SK-N-SH (cell line): ENCODE measurements at regions not wholly inside any gene's neighbourhood (a gene's known extent, or its start where the extent isn't known, plus 50 kb on each side); places are given as distances from the start of the nearest gene placed in this dataset.

Experiments
- CTCF ChIA-PET: fragments of 300-600, 350-600 bp; formaldehyde crosslinking; extraction: SDS; loops from one replicate; lab custom pipeline; 2021; lab: Yijun Ruan, JAX
- POLR2A ChIA-PET: fragments of 350-600 bp; sonication (Branson Sonifier 250); formaldehyde crosslinking; extraction: SDS; loops from one replicate; lab custom pipeline; 2020; ENCODE audit warnings: antibody characterized with exemption, inconsistent platforms; lab: Yijun Ruan, JAX
- DNase-seq: peaks from one replicate; pipeline ENCODE4 v3.0.0; 2012
- H2AFZ ChIP-seq: fragments of 200-600 bp; sonication (generic); 2 replicates; pipeline ENCODE4 v1.8.1; 2016; ENCODE audit warnings: antibody characterized with exemption, mild to moderate bottlenecking, low read depth
- H3F3A ChIP-seq: fragments of 200-600 bp; sonication (generic); replicated peaks from 2 replicates; pipeline ENCODE3; 2016; ENCODE audit warnings: antibody characterized with exemption, mild to moderate bottlenecking; ENCODE audit not compliant: insufficient read depth
- H3K27ac ChIP-seq, 2 experiments: fragments of 200-500 bp in 1 of 2; fragments of 200-600 bp in 1 of 2; sonication (Bioruptor generic) in 1 of 2; sonication (generic), shearing (Covaris generic) in 1 of 2; 2 replicates each; pipeline versions ENCODE4 v1.5.1 to v1.6.1; 2014 to 2016; ENCODE audit warnings: low read depth in 2 of 2, inconsistent platforms in 1 of 2, low read length in 1 of 2, mild to moderate bottlenecking in 1 of 2, mixed read lengths in 1 of 2
- H3K27me3 ChIP-seq: fragments of 200-600 bp; sonication (generic), shearing (Covaris generic); 2 replicates; pipeline ENCODE4 v1.6.1; 2016; ENCODE audit warnings: mixed run types; ENCODE audit not compliant: insufficient read depth
- H3K36me3 ChIP-seq, 2 experiments: fragments of 200-500 bp in 1 of 2; fragments of 200-600 bp in 1 of 2; sonication (Bioruptor generic) in 1 of 2; sonication (generic) in 1 of 2; replicated peaks in 1 of 2; 2 replicates each; pipeline versions ENCODE3 to v1.5.1; 2014 to 2016; ENCODE audit warnings: low read length in 1 of 2, mild to moderate bottlenecking in 1 of 2; ENCODE audit not compliant: insufficient read depth in 2 of 2, control insufficient read depth in 1 of 2
- H3K4me1 ChIP-seq, 2 experiments: fragments of 200-500 bp in 1 of 2; fragments of 200-600 bp in 1 of 2; sonication (Bioruptor generic) in 1 of 2; sonication (generic), shearing (Covaris generic) in 1 of 2; 2 replicates each; pipeline versions ENCODE4 v1.5.1 to v1.6.1; 2014 to 2016; ENCODE audit warnings: low read depth in 1 of 2, low read length in 1 of 2, mixed run types in 1 of 2; ENCODE audit not compliant: insufficient read depth in 2 of 2, control insufficient read depth in 1 of 2
- H3K4me2 ChIP-seq: fragments of 200-600 bp; sonication (generic), shearing (Covaris generic); 2 replicates; pipeline ENCODE4 v1.6.1; 2017; ENCODE audit warnings: mixed run types
- H3K4me3 ChIP-seq, 2 experiments: fragments of 200-500 bp in 1 of 2; fragments of 200-600 bp in 1 of 2; sonication (Bioruptor generic) in 1 of 2; sonication (generic), shearing (Covaris generic) in 1 of 2; 2 replicates each; pipeline versions ENCODE4 v1.5.1 to v1.8.1; 2014 to 2016; ENCODE audit warnings: low read depth in 2 of 2, inconsistent platforms in 1 of 2, low read length in 1 of 2, mild to moderate bottlenecking in 1 of 2, mixed read lengths in 1 of 2, moderate library complexity in 1 of 2
- H3K79me2 ChIP-seq: fragments of 200-600 bp; sonication (generic); 2 replicates; pipeline ENCODE4 v1.8.1; 2017; ENCODE audit warnings: mild to moderate bottlenecking; ENCODE audit not compliant: insufficient read depth
- H3K9ac ChIP-seq: fragments of 200-600 bp; sonication (generic); 2 replicates; pipeline ENCODE4 v1.6.1; 2017; ENCODE audit warnings: mixed run types
- H3K9me2 ChIP-seq: fragments of 200-600 bp; sonication (generic); 2 replicates; pipeline ENCODE4 v1.6.1; 2017; ENCODE audit warnings: mixed run types
- H3K9me3 ChIP-seq: fragments of 200-600 bp; sonication (generic); 2 replicates; pipeline ENCODE4 v1.6.1; 2017; ENCODE audit warnings: mixed run types, mild to moderate bottlenecking, moderate library complexity
- H4K20me1 ChIP-seq: fragments of 200-600 bp; sonication (generic); 2 replicates; pipeline ENCODE4 v1.6.1; 2017; ENCODE audit warnings: mild to moderate bottlenecking, mixed run types; ENCODE audit not compliant: insufficient read depth
- CTCF ChIP-seq: fragments of 200-600 bp; sonication (generic); IDR thresholded peaks from 2 replicates; pipeline ENCODE4 v1.6.1; 2017; ENCODE audit warnings: antibody characterized with exemption, mild to moderate bottlenecking, moderate library complexity
- EZH2phosphoT487 ChIP-seq: fragments of 200-600 bp; sonication (generic); IDR thresholded peaks from 2 replicates; pipeline ENCODE4 v1.6.1; 2017; ENCODE audit warnings: low read depth, mixed run types, mild to moderate bottlenecking, antibody characterized with exemption, moderate library complexity, borderline replicate concordance
- FOSL2 ChIP-seq: IDR thresholded peaks from 2 replicates; pipeline ENCODE4 v1.4.0; 2012; ENCODE audit warnings: low read depth, mild to moderate bottlenecking, moderate library complexity, borderline replicate concordance
- FOXM1 ChIP-seq: IDR thresholded peaks from 2 replicates; pipeline ENCODE4 v1.4.0; 2012; ENCODE audit warnings: low read depth, mild to moderate bottlenecking
- IRF3 ChIP-seq: fragments of 150-350 bp; IDR thresholded peaks from 2 replicates; pipeline ENCODE4 v1.6.1; 2016; ENCODE audit warnings: mild to moderate bottlenecking, low read depth, low read length
- JUND ChIP-seq: IDR thresholded peaks from 2 replicates; pipeline ENCODE4 v1.4.0; 2012
- MEF2A ChIP-seq: IDR thresholded peaks from 2 replicates; pipeline ENCODE4 v1.4.0; 2012; ENCODE audit warnings: low read depth, borderline replicate concordance
- MXI1 ChIP-seq: IDR thresholded peaks from 2 replicates; pipeline ENCODE4 v1.6.1; 2012; ENCODE audit warnings: mild to moderate bottlenecking, low read depth, low read length, improper control_type of control experiment
- NFIC ChIP-seq: IDR thresholded peaks from 2 replicates; pipeline ENCODE4 v1.4.0; 2012; ENCODE audit warnings: borderline replicate concordance
- NRF1 ChIP-seq: IDR thresholded peaks from 2 replicates; pipeline ENCODE4 v1.6.1; 2012; ENCODE audit warnings: low read depth, mild to moderate bottlenecking, low read length
- POLR2AphosphoS5 ChIP-seq: IDR thresholded peaks from 2 replicates; pipeline ENCODE4 v1.6.1; 2012; ENCODE audit warnings: low read depth, low read length
- RAD21 ChIP-seq: IDR thresholded peaks from 2 replicates; pipeline ENCODE4 v1.6.1; 2012; ENCODE audit warnings: mild to moderate bottlenecking, low read length
- RCOR1 ChIP-seq: fragments of 150-350 bp; IDR thresholded peaks from 2 replicates; pipeline ENCODE4 v1.6.1; 2017; ENCODE audit warnings: antibody characterized with exemption, low read length
- REST ChIP-seq: IDR thresholded peaks from 2 replicates; pipeline ENCODE4 v1.6.1; 2012; ENCODE audit warnings: mild to moderate bottlenecking, low read depth, low read length, moderate library complexity
- TAF1 ChIP-seq: IDR thresholded peaks from 2 replicates; pipeline ENCODE4 v1.6.1; 2012; ENCODE audit warnings: low read depth, mild to moderate bottlenecking, low read length, moderate library complexity, borderline replicate concordance
- TCF12 ChIP-seq: IDR thresholded peaks from 2 replicates; pipeline ENCODE4 v1.4.0; 2012
- TEAD4 ChIP-seq: IDR thresholded peaks from 2 replicates; pipeline ENCODE4 v1.4.0; 2012; ENCODE audit warnings: mild to moderate bottlenecking, borderline replicate concordance; ENCODE audit not compliant: insufficient read depth
- USF1 ChIP-seq: IDR thresholded peaks from 2 replicates; pipeline ENCODE4 v1.4.0; 2012; ENCODE audit warnings: low read depth, borderline replicate concordance
- WGBS: methylation state at CpG from one replicate; pipeline ENCODE4 v1.1.6; 2017; ENCODE audit warnings: low lambda C conversion rate; 5-methylcytosine and 5-hydroxymethylcytosine counted together
- TF ChIP-seq, protein P1 (sequence below): IDR thresholded peaks from 2 replicates; pipeline ENCODE4 v1.4.0; 2012; ENCODE audit warnings: low read depth

- Histone ChIP-seq H3K27me3 (no peaks in the 10 kb centered on the region), H3K27ac (no peak overlapping the region), H3K9ac (no peak overlapping the region), H3K79me2 (no peaks in the 10 kb centered on the region), H3F3A (peaks cover 7% of the 10 kb centered on the region), H4K20me1 (no peaks in the 10 kb centered on the region), H3K4me3 (no peak overlapping the region), H3K9me2 (no peaks in the 10 kb centered on the region), H3K36me3 (no peaks in the 10 kb centered on the region), H3K4me2 (no peak overlapping the region), H3K9me3 (no peaks in the 10 kb centered on the region), H3K4me1 (peaks cover 0 to 28% of the 10 kb centered on the region in 2 experiments; a peak in 2 of 4 replicates), H2AFZ (no peak overlapping the region; the same call in 1 of the 2 replicates)
- ChIA-PET CTCF (no interaction called here), POLR2A (no interaction called here)
- 73% methylated on average over 5 of the region's 5 CpGs for WGBS
- TF ChIP-seq, protein P1, sequence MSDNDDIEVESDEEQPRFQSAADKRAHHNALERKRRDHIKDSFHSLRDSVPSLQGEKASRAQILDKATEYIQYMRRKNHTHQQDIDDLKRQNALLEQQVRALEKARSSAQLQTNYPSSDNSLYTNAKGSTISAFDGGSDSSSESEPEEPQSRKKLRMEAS: no peak
- TF ChIP-seq MEF2A (no peak), TCF12 (peak; percentile 52)
- no peak for DNase-seq
Measured at GRCh38 chr4:17033768-17034181, 135.3 kb upstream of the LDB2 start.

GRCh38 chr4:17033025-17033767 is 134.8 kb upstream of the LDB2 start:
- WGBS: 94% methylated on average over 3 of the region's 3 CpGs

More at GRCh38 chr4:17033025-17033767, 134.8 kb upstream of the LDB2 start:
- H3K9ac ChIP-seq: no peak overlapping the region
- H3K9me3 ChIP-seq: no peaks in the 10 kb centered on the region
- no peaks in the 10 kb centered on the region for H4K20me1 ChIP-seq
- no peaks in the 10 kb centered on the region for H3K36me3 ChIP-seq
- no peak for TF ChIP-seq NRF1
- TF ChIP-seq, protein P1: no peak
- TF ChIP-seq FOXM1: no peak
- no peak for TF ChIP-seq CTCF
- TF ChIP-seq RAD21: no peak
- no peak for TF ChIP-seq MEF2A
- no peak for TF ChIP-seq TAF1
- no peak for TF ChIP-seq POLR2AphosphoS5
- TF ChIP-seq TEAD4: no peak
- no peak for TF ChIP-seq REST
- no peak for TF ChIP-seq RCOR1
- no peak for TF ChIP-seq EZH2phosphoT487
- TF ChIP-seq IRF3: no peak
- no peak for TF ChIP-seq USF1
- TF ChIP-seq MXI1: no peak
- no peak for TF ChIP-seq NFIC
- TF ChIP-seq FOSL2: no peak
- TF ChIP-seq JUND: no peak
- TF ChIP-seq, all 33 proteins: peak for 0
- ChIA-PET POLR2A (no interaction called here), CTCF (no interaction called here)
- Histone ChIP-seq H3K4me1 (peaks cover 0 to 28% of the 10 kb centered on the region in 2 experiments; a peak in 2 of 4 replicates), H3K27ac (no peak overlapping the region), H2AFZ (peak overlapping the region; percentile 36; the same call in 1 of the 2 replicates), H3K4me2 (no peak overlapping the region), H3K27me3 (no peaks in the 10 kb centered on the region), H3K4me3 (no peak overlapping the region), H3F3A (peaks cover 7% of the 10 kb centered on the region), H3K79me2 (no peaks in the 10 kb centered on the region), H3K9me2 (no peaks in the 10 kb centered on the region)
- DNase-seq: no peak
